Astrocyte of the cerebellum (primary cell): ENCODE measurements at regions not wholly inside any gene's neighbourhood (a gene's known extent, or its start where the extent isn't known, plus 50 kb on each side); places are given as distances from the start of the nearest gene placed in this dataset.

Experiments
- DNase-seq: peaks from one replicate; pipeline ENCODE4 v3.0.0-alpha.2; 2011; ENCODE audit warnings: low read depth
- H3K4me3 ChIP-seq: 2 replicates; pipeline ENCODE4 v1.5.1; 2011; ENCODE audit warnings: mild to moderate bottlenecking, low read depth, low read length, moderate library complexity
- in situ Hi-C: cut with HindIII; loops from 2 replicates; pipeline ENCODE4 v1.10.0; 2017; ENCODE audit warnings: low sequenced_read_pairs
- TF ChIP-seq, protein P1 (sequence below): IDR thresholded peaks from 2 replicates; pipeline ENCODE4 v1.5.1; 2012; ENCODE audit warnings: low read length, low read depth, moderate library complexity, mild to moderate bottlenecking; ENCODE audit errors: missing control alignments

DNA sequence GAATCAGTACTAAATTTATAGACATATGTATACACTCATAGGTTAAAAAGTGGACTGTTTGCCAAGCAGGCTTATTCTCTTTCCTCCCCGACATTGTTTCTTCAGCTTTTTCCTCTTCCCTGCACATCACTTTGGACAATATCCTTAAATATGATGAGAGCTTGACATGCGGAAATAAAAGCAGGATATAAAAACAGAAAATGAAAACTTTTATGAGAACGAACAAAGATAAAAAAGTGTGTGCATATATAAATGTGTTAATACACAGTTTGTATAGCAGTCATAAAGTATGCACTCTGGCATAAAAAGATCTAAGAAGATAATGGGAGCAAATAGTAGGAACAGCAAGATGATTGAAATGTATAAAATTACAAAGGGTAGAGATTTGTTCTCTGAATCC lies 86.4 kb upstream of the IFNE start:
- H3K4me3 ChIP-seq: no peak overlapping the region
- DNase-seq: no peak
- in situ Hi-C loops: no loop called here
- TF ChIP-seq, protein P1, sequence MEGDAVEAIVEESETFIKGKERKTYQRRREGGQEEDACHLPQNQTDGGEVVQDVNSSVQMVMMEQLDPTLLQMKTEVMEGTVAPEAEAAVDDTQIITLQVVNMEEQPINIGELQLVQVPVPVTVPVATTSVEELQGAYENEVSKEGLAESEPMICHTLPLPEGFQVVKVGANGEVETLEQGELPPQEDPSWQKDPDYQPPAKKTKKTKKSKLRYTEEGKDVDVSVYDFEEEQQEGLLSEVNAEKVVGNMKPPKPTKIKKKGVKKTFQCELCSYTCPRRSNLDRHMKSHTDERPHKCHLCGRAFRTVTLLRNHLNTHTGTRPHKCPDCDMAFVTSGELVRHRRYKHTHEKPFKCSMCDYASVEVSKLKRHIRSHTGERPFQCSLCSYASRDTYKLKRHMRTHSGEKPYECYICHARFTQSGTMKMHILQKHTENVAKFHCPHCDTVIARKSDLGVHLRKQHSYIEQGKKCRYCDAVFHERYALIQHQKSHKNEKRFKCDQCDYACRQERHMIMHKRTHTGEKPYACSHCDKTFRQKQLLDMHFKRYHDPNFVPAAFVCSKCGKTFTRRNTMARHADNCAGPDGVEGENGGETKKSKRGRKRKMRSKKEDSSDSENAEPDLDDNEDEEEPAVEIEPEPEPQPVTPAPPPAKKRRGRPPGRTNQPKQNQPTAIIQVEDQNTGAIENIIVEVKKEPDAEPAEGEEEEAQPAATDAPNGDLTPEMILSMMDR: no peak

DNA sequence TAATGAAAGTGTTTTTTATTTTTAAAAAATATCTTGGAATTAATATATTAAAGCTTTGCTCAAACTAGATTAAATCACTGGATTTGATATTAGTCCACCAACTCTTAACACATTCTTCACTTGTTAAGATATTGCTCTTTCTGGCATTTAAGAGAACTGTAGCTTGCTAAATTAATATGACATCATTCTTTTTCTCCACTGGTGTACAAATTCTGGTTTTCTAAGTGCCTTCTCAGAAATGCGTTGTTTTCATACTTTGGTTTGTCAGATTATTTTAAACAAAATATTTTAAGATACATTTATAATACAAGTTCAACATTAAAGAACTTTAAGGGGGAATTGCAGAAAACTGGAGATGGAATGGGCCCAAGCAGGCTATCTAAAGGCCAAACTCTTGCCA lies 87.6 kb upstream of the IFNE start:
- in situ Hi-C loops: no loop called here
- DNase-seq: no peak
- TF ChIP-seq, protein P1: no peak
- H3K4me3 ChIP-seq: no peak overlapping the region

DNA sequence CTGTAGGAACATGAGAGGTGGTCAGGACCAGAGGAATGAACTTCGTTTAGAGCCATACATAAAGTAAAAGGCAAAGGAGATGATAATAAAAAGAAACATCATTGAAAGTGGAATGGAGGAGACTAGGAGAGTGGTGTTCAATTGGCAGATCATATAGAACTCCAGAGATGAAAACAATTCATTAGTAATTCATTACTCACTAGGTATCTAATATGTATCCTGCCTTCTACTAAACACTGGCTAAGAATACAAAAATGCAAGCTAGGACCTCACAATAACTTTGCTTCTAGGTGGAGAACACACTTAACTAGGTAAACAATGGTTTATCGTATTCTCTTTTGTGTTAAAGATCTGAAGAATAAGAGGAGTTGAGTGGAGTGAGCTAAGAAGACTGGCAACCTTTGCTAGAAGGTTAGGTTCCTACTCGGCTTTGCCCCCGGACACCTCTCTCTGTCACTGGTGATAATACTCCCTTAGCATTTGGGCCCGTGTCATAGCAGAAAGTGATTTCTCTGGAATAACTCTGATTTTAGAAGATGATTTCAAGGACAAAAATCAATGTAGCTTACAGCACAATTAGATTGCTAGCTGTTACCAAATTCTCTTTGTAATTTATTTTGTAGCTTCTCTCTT lies 88.6 kb upstream of the IFNE start:
- in situ Hi-C loops: no loop called here
- no peak for DNase-seq

DNA sequence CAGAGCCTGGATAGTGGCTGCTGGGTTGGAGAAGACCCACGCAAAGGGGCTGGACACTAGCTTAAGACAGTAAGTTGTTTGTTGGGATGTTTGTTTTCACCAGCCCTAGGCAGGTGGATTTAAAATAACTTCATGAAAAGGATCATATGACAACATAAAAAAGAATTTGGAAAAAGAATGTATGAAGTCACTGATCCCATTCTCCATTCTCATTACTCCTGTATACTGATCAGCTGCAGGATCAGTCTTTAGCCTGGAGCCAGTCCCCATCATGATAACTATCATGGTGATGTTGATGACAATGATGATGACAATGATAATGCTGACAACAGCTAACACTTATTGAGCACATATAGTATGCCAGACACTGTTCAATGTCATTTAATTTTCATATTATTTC lies 92.1 kb upstream of the IFNE start:
- TF ChIP-seq, protein P1: no peak
- in situ Hi-C loops: no loop called here
- DNase-seq: no peak
- H3K4me3 ChIP-seq: no peak overlapping the region

More for the DNA sequence above, 88.6 kb upstream of the IFNE start:
- H3K4me3 ChIP-seq: no peak overlapping the region
- TF ChIP-seq, protein P1: no peak

DNA sequence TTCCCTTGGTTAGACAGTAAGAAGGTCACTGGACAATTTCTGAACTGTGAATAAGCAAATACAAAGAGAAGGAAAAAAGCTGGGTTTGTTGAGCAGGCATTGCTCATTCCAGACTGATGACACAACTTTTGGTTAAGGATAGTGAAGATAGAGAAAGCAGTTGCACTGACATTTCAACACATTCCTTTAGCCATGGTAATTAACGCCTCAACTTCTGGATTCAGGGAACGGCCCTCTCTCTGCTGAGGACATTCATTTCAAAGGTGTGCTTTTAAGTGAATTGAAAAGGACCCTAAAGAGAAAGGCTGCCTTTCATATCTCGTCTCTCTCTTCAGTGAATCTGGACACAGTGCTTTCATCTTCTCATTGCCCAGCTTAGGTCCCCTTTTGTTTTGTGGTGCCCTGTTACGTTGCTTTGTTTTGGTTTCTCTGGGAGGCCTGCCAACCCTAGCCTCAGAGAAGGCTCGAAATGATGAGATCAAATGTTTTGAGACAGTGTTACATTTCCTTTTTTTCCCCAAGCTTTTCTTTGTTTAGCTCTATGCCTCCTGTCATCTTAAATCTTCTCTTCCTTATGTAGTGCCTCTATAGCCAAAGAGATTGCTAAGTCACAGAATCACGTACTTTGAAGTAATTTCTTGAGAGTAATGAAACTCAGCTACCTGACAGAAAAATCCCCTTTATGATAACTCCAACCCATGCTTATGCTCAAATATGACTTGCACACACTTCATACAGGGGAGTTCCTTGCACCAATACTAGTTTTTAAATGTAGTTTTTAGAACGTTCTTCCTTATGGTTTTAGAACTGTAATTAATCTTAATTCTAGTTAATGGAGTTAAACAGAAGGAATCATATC lies 94.4 kb upstream of the IFNE start:
- in situ Hi-C loops: no loop called here
- H3K4me3 ChIP-seq: peak overlapping the region; percentile 21
- DNase-seq: peak; percentile 97
- TF ChIP-seq, protein P1: no peak

DNA sequence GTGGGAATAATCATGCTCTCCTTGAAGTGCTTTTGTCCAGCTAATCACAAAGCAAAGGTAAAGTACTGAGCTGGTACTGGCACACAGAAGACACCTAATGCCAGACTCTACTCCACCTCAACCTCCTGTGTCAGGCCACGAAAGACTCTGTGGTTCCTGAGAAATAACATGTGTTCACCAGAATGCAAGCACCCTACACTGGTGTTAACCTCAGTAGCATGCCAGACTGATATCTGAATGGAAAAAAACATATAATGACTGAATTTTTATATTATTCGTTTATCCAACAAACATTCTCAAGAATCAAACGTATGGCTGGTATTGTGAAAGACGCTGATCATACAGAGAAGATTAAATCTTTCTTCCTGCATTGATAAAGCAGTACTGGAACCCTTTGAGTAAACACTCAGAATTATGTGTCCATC lies 97.1 kb upstream of the IFNE start:
- in situ Hi-C loops: no loop called here
- H3K4me3 ChIP-seq: no peak overlapping the region
- TF ChIP-seq, protein P1: no peak
- DNase-seq: no peak
